Ovary (tissue), 7 donors: ENCODE measurements at regions not wholly inside any gene's neighbourhood (a gene's known extent, or its start where the extent isn't known, plus 50 kb on each side); places are given as distances from the start of the nearest gene placed in this dataset.

Experiments
- DNase-seq, 5 donors: peaks; one replicate each; pipeline ENCODE4 v3.0.0-alpha.2; 2019 to 2020
- H3K27ac ChIP-seq, 2 donors: fragments of 200-600 bp; one replicate each; pipeline versions ENCODE4 v1.5.1 to v1.8.0; 2019 to 2022
- H3K27me3 ChIP-seq: fragments of 200-600 bp; one replicate; pipeline ENCODE4 v1.8.0; 2022
- H3K36me3 ChIP-seq: fragments of 200-600 bp; sonication (generic); one replicate; pipeline ENCODE4 v1.5.1; 2019
- H3K4me1 ChIP-seq: one replicate; pipeline ENCODE4 v1.8.1; 2013; ENCODE audit warnings: mild to moderate bottlenecking, moderate library complexity; ENCODE audit not compliant: insufficient read depth
- H3K4me3 ChIP-seq: fragments of 200-600 bp; sonication (generic); one replicate; pipeline ENCODE4 v1.5.1; 2017
- H3K9me3 ChIP-seq, 2 donors: fragments of 200-600 bp in 1 of 2; sonication (generic) in 1 of 2; one replicate each; pipeline versions ENCODE4 v1.5.1 to v1.8.1; 2013 to 2019; ENCODE audit warnings: mild to moderate bottlenecking in 1 of 2, moderate library complexity in 1 of 2
- EP300 ChIP-seq: sonication (generic); formaldehyde crosslinking; IDR thresholded peaks from one replicate; pipeline ENCODE4 v1.6.1; 2017; ENCODE audit warnings: antibody characterized with exemption
- POLR2A ChIP-seq: fragments of 450-650 bp; IDR thresholded peaks from one replicate; pipeline ENCODE4 v1.6.1; 2017; ENCODE audit warnings: antibody characterized with exemption, mild to moderate bottlenecking, moderate library complexity
- WGBS, 3 donors: extraction: QIAGEN DNeasy Blood & Tissue Kit in 1 of 3; methylation state at CpG; one replicate each; pipeline versions ENCODE4 v1.1.5 to v1.1.7; 2013 to 2017; 5-methylcytosine and 5-hydroxymethylcytosine counted together
- intact Hi-C, 4 donors: fragments of 100-400 bp; cut with DNase I; formaldehyde crosslinking; loops; one replicate each; pipeline versions ENCODE4 v1.11.0 to v1.15.1; 2022 to 2023
- TF ChIP-seq, protein P1 (sequence below), 3 donors: fragments of 450-650 bp in 2 of 3; fragments of 200-600 bp in 1 of 3; IDR thresholded peaks; one replicate each; pipeline versions ENCODE4 v1.5.1 to v1.8.0; 2016 to 2022; ENCODE audit warnings: antibody characterized with exemption in 3 of 3, mild to moderate bottlenecking in 1 of 3
- donor health status: DM: no; HTN: no; CAD: no; lungs with moderate emphysema.
- donor health status: DM: no; HTN: no; CAD: no.
- donor health status: Bipolar disorder and iron deficiency.
- donor health status: DM: no; HTN: no; CAD: no.
- donor health status: DM: yes; HTN: yes; CAD: no.

DNA sequence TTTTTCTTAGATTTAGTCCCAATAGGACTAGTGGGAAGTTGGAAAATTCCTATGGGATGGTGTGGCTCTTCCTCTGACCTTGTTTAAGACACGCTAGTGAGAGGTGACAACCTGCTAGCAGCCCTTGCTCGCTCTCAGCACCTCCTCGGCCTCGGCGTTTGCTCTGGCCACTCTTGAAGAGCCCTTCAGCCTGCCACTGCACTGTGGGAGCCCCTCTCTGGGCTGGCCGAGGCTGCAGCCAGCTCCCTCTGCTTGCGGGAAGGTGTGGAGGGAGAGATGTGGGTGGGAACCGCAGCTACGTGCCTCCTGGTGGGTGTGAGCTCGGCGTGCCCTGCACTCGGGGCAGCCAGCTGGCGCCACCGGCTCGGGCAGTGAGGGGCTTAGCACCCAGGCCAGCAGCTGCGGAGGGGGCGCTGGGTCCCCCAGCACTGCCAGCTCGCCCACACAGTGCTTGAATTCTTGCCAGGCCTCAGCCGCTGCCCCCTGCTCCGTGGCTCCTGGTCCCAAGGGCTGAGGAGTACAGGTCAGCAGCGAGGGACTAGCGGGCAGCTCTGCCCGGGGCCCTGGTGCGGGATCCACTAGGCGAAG lies 254.5 kb upstream of the ANKRD55 start:
- Histone ChIP-seq H3K36me3 (no peaks in the 10 kb centered on the region), H3K4me1 (peaks cover 7% of the 10 kb centered on the region), H3K4me3 (no peak overlapping the region), H3K27ac (no peak overlapping the region), H3K27me3 (no peaks in the 10 kb centered on the region), H3K9me3 (no peaks in the 10 kb centered on the region)
- no peak for DNase-seq
- intact Hi-C loops, result loop anchor here in 2 of 4 donors (10.0 kb wide), 2 partner anchors 133 to 327 kb away; partner anchors contain the start of gene MAP3K1 (in 1 of the 2)
- TF ChIP-seq EP300 (no peak), POLR2A (no peak)
- TF ChIP-seq, protein P1, sequence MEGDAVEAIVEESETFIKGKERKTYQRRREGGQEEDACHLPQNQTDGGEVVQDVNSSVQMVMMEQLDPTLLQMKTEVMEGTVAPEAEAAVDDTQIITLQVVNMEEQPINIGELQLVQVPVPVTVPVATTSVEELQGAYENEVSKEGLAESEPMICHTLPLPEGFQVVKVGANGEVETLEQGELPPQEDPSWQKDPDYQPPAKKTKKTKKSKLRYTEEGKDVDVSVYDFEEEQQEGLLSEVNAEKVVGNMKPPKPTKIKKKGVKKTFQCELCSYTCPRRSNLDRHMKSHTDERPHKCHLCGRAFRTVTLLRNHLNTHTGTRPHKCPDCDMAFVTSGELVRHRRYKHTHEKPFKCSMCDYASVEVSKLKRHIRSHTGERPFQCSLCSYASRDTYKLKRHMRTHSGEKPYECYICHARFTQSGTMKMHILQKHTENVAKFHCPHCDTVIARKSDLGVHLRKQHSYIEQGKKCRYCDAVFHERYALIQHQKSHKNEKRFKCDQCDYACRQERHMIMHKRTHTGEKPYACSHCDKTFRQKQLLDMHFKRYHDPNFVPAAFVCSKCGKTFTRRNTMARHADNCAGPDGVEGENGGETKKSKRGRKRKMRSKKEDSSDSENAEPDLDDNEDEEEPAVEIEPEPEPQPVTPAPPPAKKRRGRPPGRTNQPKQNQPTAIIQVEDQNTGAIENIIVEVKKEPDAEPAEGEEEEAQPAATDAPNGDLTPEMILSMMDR (IDR thresholded peaks at IDR 0.05), result no peak
- 80 to 95% (median 95%) methylated on average over 17 to 25 of the region's 25 CpGs for WGBS, 3 donors

DNA sequence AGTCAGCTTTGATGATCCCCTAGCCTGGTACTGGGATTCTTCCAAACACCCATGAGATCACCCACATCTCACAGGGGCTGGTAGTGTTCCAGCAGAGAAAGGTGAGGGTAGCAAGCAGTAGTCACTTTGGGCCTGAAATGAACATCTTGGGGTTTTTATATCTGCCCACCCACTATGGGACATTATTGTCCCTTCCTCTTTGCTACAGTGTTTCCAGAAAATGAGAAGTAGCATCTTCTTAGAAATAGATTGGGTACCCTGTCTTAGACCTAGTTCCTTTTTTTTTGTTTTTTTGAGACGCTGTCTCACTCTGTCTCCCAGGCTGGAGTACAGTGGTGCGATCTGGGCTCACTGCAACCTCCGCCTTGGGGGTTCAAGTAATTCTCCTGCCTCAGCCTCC lies 249.2 kb upstream of the ANKRD55 start:
- Histone ChIP-seq H3K4me3 (no peak overlapping the region), H3K27ac (peak overlapping the region in 1 of 2 donors; percentile 96), H3K4me1 (peaks cover 5% of the 10 kb centered on the region), H3K27me3 (no peaks in the 10 kb centered on the region), H3K9me3 (no peaks in the 10 kb centered on the region), H3K36me3 (no peaks in the 10 kb centered on the region)
- intact Hi-C loops, result loop anchor here in 2 of 4 donors (10.0 kb wide), 2 partner anchors 128 to 332 kb away; partner anchors contain the start of gene MAP3K1 (in 1 of the 2)
- no peak for TF ChIP-seq POLR2A
- TF ChIP-seq EP300, result no peak
- TF ChIP-seq, protein P1 (IDR thresholded peaks at IDR 0.05), result no peak
- 92 to 98% (median 97%) methylated on average over 3 of the region's 3 CpGs for whole genome bisulfite sequencing, 3 donors
- no peak for DNase-seq

DNA sequence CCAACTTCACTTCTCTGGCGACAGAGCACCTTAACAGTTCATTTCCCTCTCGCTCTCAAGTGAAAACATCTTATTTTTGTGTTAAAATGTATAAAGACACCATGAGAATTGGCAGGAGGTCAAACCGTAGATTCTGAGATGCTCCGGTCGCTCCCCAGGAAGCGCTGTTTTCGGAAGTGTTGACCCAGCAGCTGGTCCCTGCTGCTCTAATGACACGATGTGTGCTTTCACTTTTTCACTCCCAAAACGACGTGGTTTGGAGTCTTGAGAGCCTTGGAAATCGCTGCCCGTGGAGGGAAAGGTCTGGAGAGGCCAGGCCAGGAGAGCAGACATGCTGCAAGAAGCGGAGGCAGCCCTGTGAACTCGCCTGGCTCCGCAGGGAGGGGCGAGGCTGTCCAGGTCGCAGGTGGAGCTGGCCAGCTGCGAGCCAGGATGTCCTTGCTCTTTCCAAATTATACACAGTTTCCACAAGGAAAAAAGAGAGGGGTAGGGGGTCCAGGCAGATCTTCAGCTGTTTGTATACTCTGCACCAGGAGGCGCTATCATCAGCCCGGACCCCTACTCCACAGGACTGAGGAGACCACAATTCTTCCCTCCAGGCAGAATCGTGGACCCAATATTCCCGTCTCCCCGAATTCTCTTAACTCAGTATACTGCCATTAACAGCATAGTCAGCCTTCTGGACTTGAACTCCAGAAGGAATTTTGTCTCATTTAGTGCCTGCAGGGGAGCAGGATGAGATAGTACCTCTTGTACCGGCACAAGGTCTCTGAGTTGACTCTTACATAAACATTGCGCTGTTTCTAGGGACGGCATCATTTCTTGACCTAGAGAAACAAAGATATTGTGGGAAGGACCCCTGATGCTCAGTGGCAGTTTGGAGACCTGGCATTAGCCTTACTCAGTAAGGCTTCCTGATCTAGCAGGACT lies 248.6 kb upstream of the ANKRD55 start:
- Histone ChIP-seq H3K27ac (peak overlapping the region; percentile 80 to 96), H3K27me3 (no peaks in the 10 kb centered on the region), H3K4me1 (peaks cover 10% of the 10 kb centered on the region), H3K9me3 (no peaks in the 10 kb centered on the region), H3K4me3 (peak overlapping the region; percentile 64), H3K36me3 (no peaks in the 10 kb centered on the region)
- intact Hi-C loops, result loop anchor here in 2 of 4 donors (10.0 kb wide), 2 partner anchors 127 to 333 kb away; partner anchors contain the start of gene MAP3K1 (in 1 of the 2)
- peak; percentile 58 to 73 (median 67) for DNase-seq
- TF ChIP-seq EP300, result no peak
- TF ChIP-seq, protein P1 (IDR thresholded peaks at IDR 0.05), result no peak
- no peak for TF ChIP-seq POLR2A
- 3 to 9% (median 5%) methylated on average over 26 of the region's 26 CpGs for WGBS, 3 donors

DNA sequence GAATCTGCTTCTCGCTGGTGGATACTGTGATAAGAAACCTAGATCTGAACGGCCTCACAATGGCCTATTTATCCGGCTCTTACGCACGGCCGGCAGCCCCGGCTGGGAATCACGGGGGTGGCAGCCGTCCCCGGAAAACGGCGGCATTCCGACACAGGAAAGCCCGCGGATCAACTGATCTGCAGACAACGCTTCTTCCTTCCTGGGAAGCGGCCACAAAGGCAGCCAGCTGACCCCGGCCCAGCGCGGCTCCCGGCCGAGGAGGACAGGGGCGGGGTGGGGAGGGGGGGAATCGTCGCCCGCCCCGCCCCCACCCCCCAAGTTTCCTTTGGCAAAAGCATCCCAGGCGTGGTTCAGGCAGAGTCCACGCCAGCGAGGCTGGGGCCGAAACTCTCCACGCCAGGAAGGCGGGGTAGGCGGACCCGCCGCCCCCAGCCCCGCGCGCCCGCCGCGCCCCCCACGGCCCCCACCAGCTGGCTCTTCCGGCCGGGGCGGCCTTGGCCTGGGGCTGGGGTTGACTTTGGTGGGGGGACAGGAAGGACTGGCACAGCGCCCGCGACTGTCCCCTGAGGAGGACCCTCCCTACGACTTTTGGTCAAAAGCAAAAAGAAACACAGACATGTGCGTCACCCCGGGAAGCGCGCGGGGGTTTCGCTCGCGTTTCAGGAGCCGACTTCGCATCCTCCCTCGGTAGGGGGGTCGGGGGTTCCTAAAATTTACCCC lies 247.7 kb upstream of the ANKRD55 start:
- Histone ChIP-seq H3K36me3 (no peaks in the 10 kb centered on the region), H3K4me1 (peaks cover 16% of the 10 kb centered on the region), H3K9me3 (no peaks in the 10 kb centered on the region), H3K27ac (peak overlapping the region; percentile 80 to 96), H3K27me3 (no peaks in the 10 kb centered on the region), H3K4me3 (peak overlapping the region; percentile 64)
- TF ChIP-seq EP300, result no peak
- TF ChIP-seq POLR2A, result no peak
- TF ChIP-seq, protein P1 (IDR thresholded peaks at IDR 0.05), result no peak
- peak; percentile 65 to 84 (median 79) for DNase-seq
- WGBS, 3 donors, result 0% methylated on average over 44 to 62 of the region's 62 CpGs
- intact Hi-C loops, result loop anchor here in 2 of 4 donors (10.0 kb wide), 2 partner anchors 126 to 334 kb away; partner anchors contain the start of gene MAP3K1 (in 1 of the 2)
